GM11168 (cell line): ENCODE measurements at regions not wholly inside any gene's neighbourhood (a gene's known extent, or its start where the extent isn't known, plus 50 kb on each side); places are given as distances from the start of the nearest gene placed in this dataset.

ENCODE experiments used
- in situ Hi-C: fragments of 300-500 bp; cut with MboI; formaldehyde crosslinking; loops from one replicate; pipeline ENCODE4 v1.12.0; 2022; ENCODE audit warnings: low sequenced_read_pairs; ENCODE audit not compliant: unreplicated experiment

- in situ Hi-C loops, result no loop called here
Measured at GRCh38 chr9:16126042-16126441, 573.2 kb downstream of the CCDC171 start.

GRCh38 chr9:16128003-16128402 lies 575.2 kb downstream of the CCDC171 start:
- in situ Hi-C loops, result no loop called here

GRCh38 chr9:16131264-16131663 lies 578.4 kb downstream of the CCDC171 start:
- in situ Hi-C loops, result loop anchor here (10.0 kb wide), 1 partner anchor 256 kb away; no protein-coding TSS in a partner anchor

GRCh38 chr9:16132513-16132912 lies 579.7 kb downstream of the CCDC171 start:
- in situ Hi-C loops, result loop anchor here (10.0 kb wide), 1 partner anchor 258 kb away; no protein-coding TSS in a partner anchor

GRCh38 chr9:16133032-16133431 lies 580.2 kb downstream of the CCDC171 start:
- in situ Hi-C loops, result loop anchor here (10.0 kb wide), 1 partner anchor 258 kb away; no protein-coding TSS in a partner anchor

GRCh38 chr9:16133556-16134227 lies 580.8 kb downstream of the CCDC171 start:
- in situ Hi-C loops, result loop anchor here (10.0 kb wide), 1 partner anchor 259 kb away; no protein-coding TSS in a partner anchor

GRCh38 chr9:16134351-16134750 lies 581.5 kb downstream of the CCDC171 start:
- in situ Hi-C loops, result loop anchor here (10.0 kb wide), 1 partner anchor 260 kb away; no protein-coding TSS in a partner anchor

- in situ Hi-C loops, result loop anchor here (10.0 kb wide), 1 partner anchor 261 kb away; no protein-coding TSS in a partner anchor
Measured at GRCh38 chr9:16135968-16136367, 583.1 kb downstream of the CCDC171 start.

GRCh38 chr9:16136451-16136850 lies 583.6 kb downstream of the CCDC171 start:
- in situ Hi-C loops, result loop anchor here (10.0 kb wide), 1 partner anchor 262 kb away; no protein-coding TSS in a partner anchor

- in situ Hi-C loops, result loop anchor here (10.0 kb wide), 1 partner anchor 262 kb away; no protein-coding TSS in a partner anchor
Measured at GRCh38 chr9:16136961-16137360, 584.1 kb downstream of the CCDC171 start.

GRCh38 chr9:16138561-16139491 lies 586.0 kb downstream of the CCDC171 start:
- in situ Hi-C loops, result loop anchor here (10.0 kb wide), 1 partner anchor 264 kb away; no protein-coding TSS in a partner anchor

- in situ Hi-C loops, result loop anchor here (10.0 kb wide), 1 partner anchor 265 kb away; no protein-coding TSS in a partner anchor
Measured at GRCh38 chr9:16139774-16140173, 586.9 kb downstream of the CCDC171 start.

- in situ Hi-C loops, result no loop called here
Measured at GRCh38 chr9:16143310-16143709, 590.5 kb downstream of the CCDC171 start.

GRCh38 chr9:16143947-16144890 lies 591.4 kb downstream of the CCDC171 start:
- in situ Hi-C loops, result no loop called here

- in situ Hi-C loops, result no loop called here
Measured at GRCh38 chr9:16145196-16145950, 592.5 kb downstream of the CCDC171 start.

GRCh38 chr9:16147726-16148125 lies 594.9 kb downstream of the CCDC171 start:
- in situ Hi-C loops, result no loop called here

- in situ Hi-C loops, result no loop called here
Measured at GRCh38 chr9:16150501-16150900, 597.7 kb downstream of the CCDC171 start.

- in situ Hi-C loops, result no loop called here
Measured at GRCh38 chr9:16150938-16151650, 598.3 kb downstream of the CCDC171 start.
